Spleen (tissue), 11 donors: ENCODE measurements at regions not wholly inside any gene's neighbourhood (a gene's known extent, or its start where the extent isn't known, plus 50 kb on each side); places are given as distances from the start of the nearest gene placed in this dataset.

ENCODE experiments used
- DNase-seq: peaks from one replicate; pipeline ENCODE4 v3.0.0-alpha.2; 2020
- H3K27ac ChIP-seq, 8 donors: fragments of 200-600 bp; sonication (generic) in 7 of 8; 1 replicate in 4 of 8; 2 replicates in 4 of 8; pipeline versions ENCODE4 v1.5.0 to v1.8.0; 2016 to 2021; ENCODE audit warnings: inconsistent platforms in 4 of 8, mild to moderate bottlenecking in 4 of 8, moderate library complexity in 1 of 8
- H3K27me3 ChIP-seq, 7 donors: fragments of 200-600 bp; sonication (generic) in 6 of 7; replicated peaks in 1 of 7; 1 replicate in 4 of 7; 2 replicates in 3 of 7; pipeline versions ENCODE4 v1.5.0 to v1.8.0; 2016 to 2021; ENCODE audit warnings: inconsistent platforms in 3 of 7, mild to moderate bottlenecking in 1 of 7
- H3K36me3 ChIP-seq, 6 donors: fragments of 200-600 bp; sonication (generic) in 5 of 6; 1 replicate in 4 of 6; 2 replicates in 2 of 6; pipeline versions ENCODE4 v1.5.0 to v1.8.0; 2016 to 2021; ENCODE audit warnings: inconsistent platforms in 2 of 6
- H3K4me1 ChIP-seq, 6 donors: fragments of 200-600 bp; sonication (generic) in 5 of 6; 1 replicate in 3 of 6; 2 replicates in 3 of 6; pipeline versions ENCODE4 v1.5.0 to v1.8.0; 2016 to 2021; ENCODE audit warnings: inconsistent platforms in 3 of 6
- H3K4me3 ChIP-seq, 8 donors: fragments of 200-600 bp; sonication (generic) in 7 of 8; 1 replicate in 4 of 8; 2 replicates in 4 of 8; pipeline versions ENCODE4 v1.5.0 to v1.8.0; 2016 to 2021; ENCODE audit warnings: inconsistent platforms in 4 of 8, mild to moderate bottlenecking in 4 of 8, moderate library complexity in 2 of 8
- H3K9me3 ChIP-seq, 8 donors: fragments of 200-600 bp; sonication (generic) in 7 of 8; 1 replicate in 4 of 8; 2 replicates in 4 of 8; pipeline versions ENCODE4 v1.5.0 to v1.8.0; 2016 to 2021; ENCODE audit warnings: inconsistent platforms in 4 of 8
- POLR2A ChIP-seq, 3 donors: fragments of 450-650 bp; IDR thresholded peaks; one replicate each; pipeline ENCODE4 v1.5.1; 2017; ENCODE audit warnings: antibody characterized with exemption in 3 of 3, mild to moderate bottlenecking in 1 of 3
- POLR2AphosphoS5 ChIP-seq, 3 donors: sonication (generic); formaldehyde crosslinking; IDR thresholded peaks; one replicate each; pipeline ENCODE4 v1.5.1; 2017; ENCODE audit warnings: antibody characterized with exemption in 3 of 3
- WGBS, 5 donors: extraction: QIAGEN DNeasy Blood & Tissue Kit in 3 of 5; methylation state at CpG; one replicate each; pipeline versions ENCODE4 v1.1.5 to v1.1.7; 2013 to 2018; 5-methylcytosine and 5-hydroxymethylcytosine counted together
- intact Hi-C: fragments of 100-400 bp; cut with DNase I; formaldehyde crosslinking; loops from one replicate; pipeline ENCODE4 v1.15.0; 2023; ENCODE audit warnings: low total_unique reads
- TF ChIP-seq, protein P1 (sequence below), 11 experiments: fragments of 200-600 bp in 7 of 11; fragments of 450-650 bp in 4 of 11; sonication (generic) in 4 of 11; IDR thresholded peaks in 8 of 11; conservative IDR thresholded peaks in 3 of 11; 1 replicate in 7 of 11; 2 replicates in 4 of 11; pipeline versions ENCODE4 v1.4.0 to v1.8.0; 2016 to 2021; ENCODE audit warnings: antibody characterized with exemption in 11 of 11, inconsistent platforms in 4 of 11, mild to moderate bottlenecking in 1 of 11
- donor health status: healthy with polysubstance abuse.
- donor health status: DM: no; HTN: no; CAD: no; lungs with moderate emphysema.
- donor health status: DM: no; HTN: no; CAD: no.
- donor health status: Bipolar disorder and iron deficiency.
- donor health status: healthy.
- donor health status: DM: no; HTN: no; CAD: no.
- donor health status: DM: yes; HTN: yes; CAD: no.

DNA sequence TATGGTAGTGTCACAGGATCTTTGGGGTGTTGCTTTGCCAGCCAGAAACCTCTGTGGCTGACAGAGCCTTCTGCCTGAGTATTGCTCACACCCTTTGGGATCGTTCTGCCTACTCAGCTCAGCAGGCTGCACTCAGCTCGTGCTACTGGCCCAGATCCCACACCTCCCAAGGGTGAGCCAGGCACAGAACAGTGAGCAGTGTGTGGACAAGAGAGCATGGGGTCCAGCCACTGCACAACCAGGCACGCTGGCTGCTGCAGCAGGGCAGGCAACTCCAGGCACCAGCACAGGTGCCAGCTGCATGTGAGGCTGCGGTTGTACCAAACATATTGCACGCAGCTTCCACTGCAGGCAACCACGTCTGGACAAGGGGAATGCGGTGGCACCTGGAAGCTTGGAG, 84.9 kb downstream of the CYB561 start:
- no peaks in the 10 kb centered on the region for H3K4me1 ChIP-seq
- H3K36me3 ChIP-seq, result peaks cover 0 to 16% (median 2%) of the 10 kb centered on the region in 6 donors
- TF ChIP-seq POLR2A (IDR thresholded peaks at IDR 0.05) (no peak), POLR2AphosphoS5 (IDR thresholded peaks at IDR 0.05) (no peak)
- TF ChIP-seq, protein P1, sequence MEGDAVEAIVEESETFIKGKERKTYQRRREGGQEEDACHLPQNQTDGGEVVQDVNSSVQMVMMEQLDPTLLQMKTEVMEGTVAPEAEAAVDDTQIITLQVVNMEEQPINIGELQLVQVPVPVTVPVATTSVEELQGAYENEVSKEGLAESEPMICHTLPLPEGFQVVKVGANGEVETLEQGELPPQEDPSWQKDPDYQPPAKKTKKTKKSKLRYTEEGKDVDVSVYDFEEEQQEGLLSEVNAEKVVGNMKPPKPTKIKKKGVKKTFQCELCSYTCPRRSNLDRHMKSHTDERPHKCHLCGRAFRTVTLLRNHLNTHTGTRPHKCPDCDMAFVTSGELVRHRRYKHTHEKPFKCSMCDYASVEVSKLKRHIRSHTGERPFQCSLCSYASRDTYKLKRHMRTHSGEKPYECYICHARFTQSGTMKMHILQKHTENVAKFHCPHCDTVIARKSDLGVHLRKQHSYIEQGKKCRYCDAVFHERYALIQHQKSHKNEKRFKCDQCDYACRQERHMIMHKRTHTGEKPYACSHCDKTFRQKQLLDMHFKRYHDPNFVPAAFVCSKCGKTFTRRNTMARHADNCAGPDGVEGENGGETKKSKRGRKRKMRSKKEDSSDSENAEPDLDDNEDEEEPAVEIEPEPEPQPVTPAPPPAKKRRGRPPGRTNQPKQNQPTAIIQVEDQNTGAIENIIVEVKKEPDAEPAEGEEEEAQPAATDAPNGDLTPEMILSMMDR (IDR thresholded peaks at IDR 0.05 in 8 of 11, conservative IDR thresholded peaks at IDR 0.05 in 3 of 11), result no peak
- 92 to 97% (median 95%) methylated on average over 4 to 7 of the region's 7 CpGs for WGBS, 5 donors
- no peak overlapping the region for H3K4me3 ChIP-seq
- no peak overlapping the region for H3K27ac ChIP-seq
- H3K9me3 ChIP-seq, result peaks cover 0 to 11% (median 9%) of the 10 kb centered on the region in 8 donors
- intact Hi-C loops, result no loop called here
- H3K27me3 ChIP-seq, result no peaks in the 10 kb centered on the region
- no peak for DNase-seq

DNA sequence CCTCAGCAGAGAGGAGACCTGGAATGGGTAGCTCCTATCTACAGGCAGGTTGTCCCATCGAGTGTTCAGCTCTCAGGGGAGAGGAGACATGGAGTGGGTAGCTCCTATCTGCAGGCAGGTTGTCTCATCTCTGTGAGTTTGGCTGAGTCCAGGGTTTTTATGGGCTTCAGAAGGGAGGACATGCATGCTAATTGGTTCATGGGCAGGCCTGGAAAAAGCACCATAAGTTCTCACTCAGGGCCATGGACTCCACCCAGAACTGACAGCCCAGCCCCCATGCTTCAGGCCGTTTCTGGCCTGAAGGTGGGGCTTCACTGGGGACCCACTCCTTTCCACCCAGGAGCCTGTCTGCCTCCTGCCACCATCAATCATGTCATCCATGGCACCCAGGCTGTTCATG, 84.0 kb downstream of the CYB561 start:
- H3K9me3 ChIP-seq, result peaks cover 0 to 11% (median 9%) of the 10 kb centered on the region in 8 donors
- no peak for DNase-seq
- no peak overlapping the region for H3K27ac ChIP-seq
- H3K4me1 ChIP-seq, result no peaks in the 10 kb centered on the region
- no peaks in the 10 kb centered on the region for H3K27me3 ChIP-seq
- TF ChIP-seq, protein P1 (IDR thresholded peaks at IDR 0.05 in 8 of 11, conservative IDR thresholded peaks at IDR 0.05 in 3 of 11), result no peak
- TF ChIP-seq POLR2AphosphoS5 (IDR thresholded peaks at IDR 0.05) (no peak), POLR2A (IDR thresholded peaks at IDR 0.05) (no peak)
- WGBS, 5 donors, result 76 to 100% (median 93%) methylated on average over 2 of the region's 2 CpGs
- intact Hi-C loops, result no loop called here
- no peak overlapping the region for H3K4me3 ChIP-seq
- peaks cover 0 to 16% (median 2%) of the 10 kb centered on the region in 6 donors for H3K36me3 ChIP-seq

DNA sequence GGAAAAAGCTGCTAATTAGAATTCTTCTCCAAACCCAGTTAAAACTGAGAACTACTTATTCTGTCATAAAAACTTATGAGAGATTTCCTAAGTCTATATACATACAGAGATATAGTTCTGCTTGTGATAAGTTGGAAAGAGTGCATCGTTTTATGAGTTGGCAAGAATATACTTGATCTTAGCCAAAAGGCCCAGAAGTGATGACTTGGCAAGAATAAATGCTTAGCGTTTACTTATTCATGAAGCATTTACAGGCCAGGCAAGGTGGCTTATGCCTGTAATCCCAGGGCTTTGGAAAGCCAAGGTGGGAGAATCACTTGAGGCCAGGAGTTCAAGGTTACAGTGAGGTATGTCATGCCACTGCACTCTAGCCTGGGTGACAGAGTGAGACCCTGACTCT, 81.7 kb downstream of the CYB561 start:
- Histone ChIP-seq H3K4me1 (no peaks in the 10 kb centered on the region), H3K27me3 (no peaks in the 10 kb centered on the region), H3K36me3 (peaks cover 0 to 16% (median 2%) of the 10 kb centered on the region in 6 donors), H3K27ac (no peak overlapping the region), H3K4me3 (no peak overlapping the region), H3K9me3 (peaks cover 0 to 11% (median 9%) of the 10 kb centered on the region in 8 donors)
- 64 to 84% (median 76%) methylated on average over 2 of the region's 2 CpGs for WGBS, 5 donors
- TF ChIP-seq POLR2A (IDR thresholded peaks at IDR 0.05) (no peak), POLR2AphosphoS5 (IDR thresholded peaks at IDR 0.05) (no peak)
- TF ChIP-seq, protein P1 (IDR thresholded peaks at IDR 0.05 in 8 of 11, conservative IDR thresholded peaks at IDR 0.05 in 3 of 11), result no peak
- intact Hi-C loops, result no loop called here
- DNase-seq, result no peak

DNA sequence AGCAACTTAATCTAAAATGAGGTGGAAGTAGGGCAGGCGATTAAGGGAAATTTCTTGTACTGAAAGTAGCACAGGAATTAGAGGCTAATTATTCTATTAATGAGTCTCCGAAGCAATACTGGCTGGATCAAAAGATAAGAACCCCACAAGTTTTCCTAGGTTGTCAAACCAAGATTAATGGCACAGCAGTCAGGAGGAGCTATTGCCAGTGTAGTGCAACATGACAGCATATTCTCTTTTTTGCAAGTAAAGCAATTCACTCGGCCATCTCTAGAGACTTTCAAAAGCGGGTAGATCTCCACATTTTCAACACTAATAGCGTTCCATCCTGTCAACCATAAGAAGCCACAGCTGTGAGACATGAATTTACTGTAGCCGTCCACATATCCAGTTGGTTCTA, 81.2 kb downstream of the CYB561 start:
- TF ChIP-seq, protein P1 (IDR thresholded peaks at IDR 0.05 in 8 of 11, conservative IDR thresholded peaks at IDR 0.05 in 3 of 11), result no peak
- H3K9me3 ChIP-seq, result peaks cover 0 to 11% (median 9%) of the 10 kb centered on the region in 8 donors
- no peaks in the 10 kb centered on the region for H3K27me3 ChIP-seq
- no peak overlapping the region for H3K4me3 ChIP-seq
- no peaks in the 10 kb centered on the region for H3K4me1 ChIP-seq
- peaks cover 0 to 16% (median 2%) of the 10 kb centered on the region in 6 donors for H3K36me3 ChIP-seq
- 79 to 91% (median 86%) methylated on average over 6 of the region's 6 CpGs for WGBS, 5 donors
- intact Hi-C loops, result no loop called here
- no peak for DNase-seq
- no peak overlapping the region for H3K27ac ChIP-seq
